K562 (cell line): ENCODE measurements at regions not wholly inside any gene's neighbourhood (a gene's known extent, or its start where the extent isn't known, plus 50 kb on each side); places are given as distances from the start of the nearest gene placed in this dataset.

ENCODE experiments used
- CREB1 ChIP-seq, 2 experiments: sonication (generic) in 1 of 2; formaldehyde crosslinking in 1 of 2; IDR thresholded peaks; 2 replicates each; pipeline versions ENCODE4 v1.6.1 to v1.8.0; 2012 to 2022; ENCODE audit warnings: inconsistent platforms in 1 of 2, mild to moderate bottlenecking in 1 of 2, missing genetic modification reagents in 1 of 2, moderate library complexity in 1 of 2
- EP300 ChIP-seq: IDR thresholded peaks from 2 replicates; pipeline ENCODE4 v1.6.1; 2012; ENCODE audit warnings: low read length, improper control_type of control experiment
- GABPA ChIP-seq: fragments of 200-800 bp; sonication (Bioruptor generic); conservative IDR thresholded peaks from 2 replicates; pipeline ENCODE4 v1.6.1; 2016; ENCODE audit warnings: low read depth, missing genetic modification characterization, missing compliant biosample characterization
- KDM1A ChIP-seq, 2 experiments: fragments of 450-650 bp; IDR thresholded peaks; 2 replicates each; pipeline ENCODE4 v1.6.1; 2016; ENCODE audit warnings: mild to moderate bottlenecking in 2 of 2
- POLR2A ChIP-seq: fragments of 450-650 bp; conservative IDR thresholded peaks from 2 replicates; pipeline ENCODE4 v1.6.1; 2016
- POLR3A ChIP-seq: IDR thresholded peaks from 2 replicates; pipeline ENCODE4 v1.6.1; 2011; ENCODE audit warnings: borderline replicate concordance, mild to moderate bottlenecking, moderate library complexity; ENCODE audit not compliant: insufficient read length, insufficient read depth; ENCODE audit errors: extremely low read depth
- REST ChIP-seq, 2 experiments: fragments of 450-650 bp; formaldehyde crosslinking in 1 of 2; IDR thresholded peaks; 2 replicates each; pipeline versions ENCODE4 v1.4.0 to v1.6.1; 2014 to 2020; ENCODE audit warnings: mild to moderate bottlenecking in 2 of 2, borderline replicate concordance in 1 of 2, low read depth in 1 of 2
- SRSF9 ChIP-seq: fragments of 200-400 bp; formaldehyde crosslinking; IDR thresholded peaks from 2 replicates; pipeline ENCODE4 v1.6.1; 2017; ENCODE audit warnings: low read depth, low read length, borderline replicate concordance
- TFE3 ChIP-seq: fragments of 450-650 bp; formaldehyde crosslinking; IDR thresholded peaks from 2 replicates; pipeline ENCODE4 v1.4.0; 2020; ENCODE audit warnings: mild to moderate bottlenecking, mixed read lengths
- YY1 ChIP-seq, 3 experiments: IDR thresholded peaks; 2 replicates each; pipeline ENCODE4 v1.6.1; 2011; ENCODE audit warnings: low read length in 2 of 3, mild to moderate bottlenecking in 2 of 3, moderate library complexity in 2 of 3, borderline replicate concordance in 1 of 3, control low read depth in 1 of 3, low read depth in 1 of 3; ENCODE audit not compliant: insufficient read depth in 3 of 3, insufficient replicate concordance in 2 of 3, control insufficient read depth in 1 of 3, insufficient read length in 1 of 3; ENCODE audit errors: extremely low read depth in 1 of 3
- ZBTB33 ChIP-seq: sonication (generic); formaldehyde crosslinking; IDR thresholded peaks from 2 replicates; pipeline ENCODE4 v1.8.1; 2023; ENCODE audit warnings: mild to moderate bottlenecking, missing genetic modification reagents
- ZFP36 ChIP-seq: fragments of 150-350 bp; IDR thresholded peaks from 2 replicates; pipeline ENCODE4 v1.6.1; 2018; ENCODE audit warnings: low read length, low read depth; ENCODE audit not compliant: partially characterized antibody
- ZNF318 ChIP-seq, 2 experiments: fragments of 450-650 bp; IDR thresholded peaks; 2 replicates each; pipeline ENCODE4 v1.6.1; 2016; ENCODE audit warnings: mild to moderate bottlenecking in 2 of 2, borderline replicate concordance in 1 of 2, low read depth in 1 of 2, moderate library complexity in 1 of 2
- ZNF717 ChIP-seq: fragments of 250-450 bp; sonication (Bioruptor Pico); IDR thresholded peaks from 2 replicates; pipeline ENCODE4 v1.5.0; 2021

- TF ChIP-seq ZBTB33 (CRISPR knock-in tag) (no peak), POLR3A (no peak), REST (IDR thresholded peaks at IDR 0.05; ENCODE audit: borderline replicate concordance) (no peak), REST (CRISPR knock-in tag; IDR thresholded peaks at IDR 0.05; ENCODE audit: low read depth) (no peak), SRSF9 (no peak), ZNF318 (IDR thresholded peaks at IDR 0.05; ENCODE audit: borderline replicate concordance in 1 of 2, low read depth in 1 of 2) (no peak), YY1 (IDR thresholded peaks at IDR 0.05; ENCODE audit: borderline replicate concordance in 1 of 3, control insufficient read depth in 1 of 3, extremely low read depth in 1 of 3, insufficient read depth in 3 of 3, insufficient read length in 1 of 3, insufficient replicate concordance in 2 of 3, low read depth in 1 of 3, low read length in 2 of 3) (no peak), KDM1A (IDR thresholded peaks at IDR 0.05) (no peak), GABPA (tag) (no peak), TFE3 (CRISPR knock-in tag) (no peak), ZNF717 (CRISPR knock-in tag) (no peak), CREB1 (IDR thresholded peaks at IDR 0.05) (no peak), CREB1 (CRISPR knock-in tag; IDR thresholded peaks at IDR 0.05) (no peak), EP300 (no peak), ZFP36 (no peak), POLR2A (no peak)
Measured at GRCh38 chr6:12508553-12508952, 208.0 kb upstream of the PHACTR1 start.
